ENCODE measurements at regions not wholly inside any gene's neighbourhood (a gene's known extent, or its start where the extent isn't known, plus 50 kb on each side); places are given as distances from the start of the nearest gene placed in this dataset.

- no peaks in the 10 kb centered on the region for H3K27me3 ChIP-seq (ENCODE audit: insufficient read depth)
- H3K9me2 ChIP-seq: no peaks in the 10 kb centered on the region
- CTCF ChIA-PET: no interaction called here
- DNase-seq: no peak
- peaks cover 31 to 41% of the 10 kb centered on the region in 2 experiments for H3K4me1 ChIP-seq (ENCODE audit: control insufficient read depth in 1 of 2, insufficient read depth in 2 of 2, low read depth in 1 of 2, low read length in 1 of 2)
- POLR2A ChIA-PET: no interaction called here
- H3K27ac ChIP-seq (ENCODE audit: low read depth in 2 of 2, low read length in 1 of 2): peak overlapping the region; percentile 91; a peak in 2 of 4 replicates
- WGBS (ENCODE audit: low lambda C conversion rate): 84% methylated on average over 15 of the region's 15 CpGs
- TF ChIP-seq FOXM1 (IDR thresholded peaks at IDR 0.05; ENCODE audit: low read depth) (no peak), FOXJ3 (CRISPR knock-in tag; IDR thresholded peaks at IDR 0.05) (no peak), NRF1 (IDR thresholded peaks at IDR 0.05; ENCODE audit: low read depth, low read length) (no peak), POLR2AphosphoS5 (IDR thresholded peaks at IDR 0.05; ENCODE audit: low read depth, low read length) (no peak), GABPA (IDR thresholded peaks at IDR 0.05; ENCODE audit: low read depth) (no peak), NFIC (IDR thresholded peaks at IDR 0.05; ENCODE audit: borderline replicate concordance) (no peak), RAD21 (IDR thresholded peaks at IDR 0.05; ENCODE audit: low read length) (no peak), CHD2 (IDR thresholded peaks at IDR 0.05; ENCODE audit: low read length, partially characterized antibody) (no peak), ZBTB33 (IDR thresholded peaks at IDR 0.05; ENCODE audit: borderline replicate concordance, low read depth) (no peak), FOSL2 (IDR thresholded peaks at IDR 0.05; ENCODE audit: borderline replicate concordance, low read depth) (no peak), GATA2 (CRISPR knock-in tag; IDR thresholded peaks at IDR 0.05) (no peak), MXI1 (IDR thresholded peaks at IDR 0.05; ENCODE audit: low read depth, low read length) (no peak)
- no peak overlapping the region for H3K4me3 ChIP-seq (ENCODE audit: low read depth in 2 of 2, low read length in 1 of 2)
- H3K36me3 ChIP-seq (replicated peaks in 1 of 2; ENCODE audit: control insufficient read depth in 1 of 2, insufficient read depth in 2 of 2, low read length in 1 of 2): no peaks in the 10 kb centered on the region
- H2AFZ ChIP-seq (ENCODE audit: low read depth): no peak overlapping the region
- no peaks in the 10 kb centered on the region for H4K20me1 ChIP-seq (ENCODE audit: insufficient read depth)
- no peaks in the 10 kb centered on the region for H3K9me3 ChIP-seq
- no peak overlapping the region for H3K4me2 ChIP-seq
- H3K79me2 ChIP-seq (ENCODE audit: insufficient read depth): no peaks in the 10 kb centered on the region
- H3F3A ChIP-seq (replicated peaks; ENCODE audit: insufficient read depth): peaks cover 26% of the 10 kb centered on the region
- H3K9ac ChIP-seq: peak overlapping the region; percentile 60; the same call in 1 of the 2 replicates
Observed at GRCh38 chr1:234963904-234964702, 164.5 kb downstream of the TOMM20 start.

GRCh38 chr1:234963180-234963903, 165.3 kb downstream of the TOMM20 start:
- Histone ChIP-seq H3K27ac (ENCODE audit: low read depth in 2 of 2, low read length in 1 of 2) (peak overlapping the region; percentile 91), H3F3A (replicated peaks; ENCODE audit: insufficient read depth) (peaks cover 26% of the 10 kb centered on the region), H3K9me2 (no peaks in the 10 kb centered on the region), H3K4me2 (peak overlapping the region; percentile 69), H2AFZ (ENCODE audit: low read depth) (peak overlapping the region; percentile 50; the same call in 1 of the 2 replicates), H3K79me2 (ENCODE audit: insufficient read depth) (no peaks in the 10 kb centered on the region), H3K4me1 (ENCODE audit: control insufficient read depth in 1 of 2, insufficient read depth in 2 of 2, low read depth in 1 of 2, low read length in 1 of 2) (peaks cover 31 to 34% of the 10 kb centered on the region in 2 experiments), H3K36me3 (replicated peaks in 1 of 2; ENCODE audit: control insufficient read depth in 1 of 2, insufficient read depth in 2 of 2, low read length in 1 of 2) (no peaks in the 10 kb centered on the region), H3K27me3 (ENCODE audit: insufficient read depth) (no peaks in the 10 kb centered on the region), H3K9ac (peak overlapping the region; percentile 60), H3K4me3 (ENCODE audit: low read depth in 2 of 2, low read length in 1 of 2) (no peak overlapping the region), H4K20me1 (ENCODE audit: insufficient read depth) (no peaks in the 10 kb centered on the region), H3K9me3 (no peaks in the 10 kb centered on the region)
- POLR2A ChIA-PET: interaction anchor here (1.3 kb wide), 1 partner anchor 352 kb away, joined by 4 read pairs; no protein-coding TSS in a partner anchor
- WGBS (ENCODE audit: low lambda C conversion rate): 64% methylated on average over 15 of the region's 15 CpGs
- CTCF ChIA-PET: interaction anchor here (0.6 to 1.0 kb wide), 2 partner anchors 12 to 106 kb away, joined by 3 read pairs; no protein-coding TSS in a partner anchor
- DNase-seq: no peak
- TF ChIP-seq REST (IDR thresholded peaks at IDR 0.05; ENCODE audit: low read depth, low read length) (0 out of 2 replicates have a peak, but pooled peaks have one; percentile 34), RXRA (IDR thresholded peaks at IDR 0.05; ENCODE audit: borderline replicate concordance, low read depth) (no peak), TCF12 (IDR thresholded peaks at IDR 0.05) (peak; percentile 34; the same call in 1 of the 2 replicates)

All from SK-N-SH (cell line).